Endometrial microvascular endothelial cells (primary cell): ENCODE measurements at regions not wholly inside any gene's neighbourhood (a gene's known extent, or its start where the extent isn't known, plus 50 kb on each side); places are given as distances from the start of the nearest gene placed in this dataset.

Experiments
- in situ Hi-C: cut with HindIII; loops from 2 replicates; pipeline ENCODE4 v1.10.0; 2017; ENCODE audit warnings: low sequenced_read_pairs, low pct_unique_long_range_greater_than_20kb; ENCODE audit errors: inconsistent ontology term

GRCh38 chr5:32973646-32974045 is 262.5 kb downstream of the NPR3 start:
- in situ Hi-C loops, result no loop called here

DNA sequence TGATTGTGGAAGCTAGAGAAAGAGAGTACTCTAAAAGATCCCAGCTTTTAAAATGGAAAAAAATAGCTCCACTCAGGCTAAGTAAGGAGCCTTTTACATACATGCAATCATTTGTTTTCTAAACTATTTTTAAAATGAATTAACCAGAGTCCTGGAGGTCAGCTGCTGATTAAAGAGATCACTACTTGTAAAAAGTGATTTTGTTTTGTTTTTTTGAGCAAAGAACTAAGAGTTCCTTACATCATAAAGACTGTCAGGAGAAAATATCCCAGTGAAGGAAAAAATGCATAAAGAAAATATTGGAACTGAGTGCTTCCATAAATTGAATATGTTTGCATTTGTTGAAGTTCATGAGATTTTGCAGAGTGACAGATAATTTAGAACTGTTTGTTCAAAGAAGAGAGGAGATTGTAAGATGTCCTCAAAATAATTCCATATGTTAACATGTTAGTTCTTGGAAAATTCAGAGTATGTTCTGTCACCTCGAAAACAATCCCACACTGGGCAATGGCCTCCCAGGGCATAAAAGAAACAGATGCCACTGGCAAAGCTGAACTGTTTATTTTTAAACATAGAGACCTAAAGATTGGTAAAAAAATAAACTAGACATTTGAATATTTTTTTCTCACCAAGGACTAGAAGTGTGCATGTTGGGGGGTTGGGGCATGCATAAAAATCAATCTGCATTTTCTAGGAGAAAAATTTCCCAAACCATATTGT is 264.7 kb downstream of the NPR3 start:
- in situ Hi-C loops, result no loop called here

DNA sequence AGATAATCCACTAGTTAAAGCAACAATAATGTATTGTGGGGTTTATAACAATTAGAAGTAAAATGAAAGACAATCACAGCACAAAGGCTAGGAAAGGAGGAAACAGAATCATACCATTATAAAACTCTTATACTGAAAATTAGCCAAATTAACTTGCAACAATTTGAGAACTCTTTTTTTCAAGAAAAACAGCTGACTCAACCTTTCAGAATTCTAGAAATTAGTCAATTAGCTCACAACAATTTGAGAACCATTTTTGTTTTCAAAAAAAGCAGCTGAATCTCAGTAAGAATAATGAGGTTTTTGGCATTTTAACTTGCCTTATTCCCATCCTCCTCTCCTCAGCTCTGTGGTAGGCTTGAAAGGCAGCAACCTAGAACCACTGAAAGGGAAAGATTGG is 269.9 kb downstream of the NPR3 start:
- in situ Hi-C loops, result no loop called here

- in situ Hi-C loops, result no loop called here
Measured at GRCh38 chr5:32984851-32985610, 273.9 kb downstream of the NPR3 start.

GRCh38 chr5:32989815-32990214 is 278.7 kb downstream of the NPR3 start:
- in situ Hi-C loops, result no loop called here

- in situ Hi-C loops, result no loop called here
Measured at GRCh38 chr5:32990593-32991420, 279.7 kb downstream of the NPR3 start.

GRCh38 chr5:32991421-32991815 is 280.3 kb downstream of the NPR3 start:
- in situ Hi-C loops, result no loop called here

DNA sequence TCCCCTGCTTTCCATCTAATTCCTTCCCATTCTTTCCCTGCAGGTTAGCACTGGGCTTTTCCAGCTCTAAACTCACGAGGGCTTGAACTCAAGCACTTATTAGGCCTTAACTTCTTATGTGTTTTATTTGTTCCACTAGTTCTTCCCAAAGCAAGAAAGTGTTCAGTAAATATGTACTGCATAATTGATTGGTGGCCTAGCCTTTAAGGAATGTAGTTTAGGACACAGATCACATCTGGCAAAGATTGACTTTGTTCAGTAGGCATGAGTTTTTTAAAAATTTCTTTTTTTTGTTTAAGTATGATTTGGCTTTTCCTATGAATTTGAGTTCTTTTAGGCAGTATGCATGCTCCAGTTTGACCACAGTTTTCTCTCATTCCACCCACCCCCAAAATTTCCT is 285.2 kb downstream of the NPR3 start:
- in situ Hi-C loops, result no loop called here

GRCh38 chr5:33008751-33009418 is 297.8 kb downstream of the NPR3 start:
- in situ Hi-C loops, result no loop called here

GRCh38 chr5:33010846-33011245 is 299.7 kb downstream of the NPR3 start:
- in situ Hi-C loops, result no loop called here

DNA sequence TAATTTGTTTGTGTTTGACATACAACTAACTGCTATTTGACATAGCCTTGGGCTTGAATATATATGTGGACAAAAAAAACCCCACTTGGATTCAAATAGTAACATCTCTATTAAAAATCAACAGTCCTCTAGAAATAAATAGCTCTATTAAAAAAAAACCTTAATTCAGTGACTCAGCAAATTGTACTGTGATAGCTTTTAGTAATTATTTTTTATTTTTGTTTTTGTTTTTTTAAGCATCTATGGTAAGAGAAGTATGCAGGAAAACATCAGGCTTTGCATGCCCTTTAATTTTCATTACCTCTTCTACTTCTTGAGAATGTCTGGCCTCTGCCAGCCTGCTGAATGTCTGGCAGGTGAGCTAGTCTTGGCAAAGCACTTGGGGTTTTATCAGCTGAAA is 300.7 kb downstream of the NPR3 start:
- in situ Hi-C loops, result no loop called here

- in situ Hi-C loops, result no loop called here
Measured at GRCh38 chr5:33023649-33024048, 312.5 kb downstream of the NPR3 start.

DNA sequence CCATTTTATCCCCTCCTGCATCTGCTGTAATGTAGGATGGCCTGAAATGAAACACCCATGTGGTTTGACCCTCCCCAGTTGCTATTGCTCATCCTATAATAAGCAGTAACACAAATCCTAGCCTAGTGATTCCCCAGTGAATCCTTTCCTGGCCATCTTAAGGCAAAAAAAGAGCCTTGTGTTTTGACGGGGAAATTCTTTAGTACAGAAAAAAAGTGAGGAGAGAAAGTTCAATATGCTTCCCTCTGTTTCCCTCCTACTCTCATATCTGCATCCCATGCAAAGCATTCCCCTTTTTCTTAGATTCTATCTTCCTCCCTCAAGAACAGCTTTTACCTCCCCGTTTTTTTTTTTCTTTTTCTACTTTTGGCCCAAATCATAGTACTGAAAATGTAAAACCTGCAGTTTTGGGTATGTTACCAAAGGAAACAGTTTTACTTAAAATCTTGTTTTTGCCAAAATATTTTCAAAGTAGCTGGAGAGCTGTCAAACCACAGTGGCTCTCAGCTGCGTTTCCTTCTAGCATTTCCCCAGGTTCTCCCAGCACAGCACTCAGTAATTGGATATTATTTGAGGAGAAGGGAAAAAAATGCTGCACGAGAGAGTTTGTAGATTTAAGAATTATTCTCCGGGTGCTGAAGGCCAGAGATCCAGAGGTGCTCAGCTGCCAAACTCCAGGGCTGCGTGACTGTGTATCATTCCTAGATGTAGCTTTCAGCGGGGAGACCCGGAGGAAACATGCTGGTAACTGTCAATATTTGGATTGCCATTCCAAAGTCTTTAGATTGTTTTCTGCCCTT is 321.4 kb downstream of the NPR3 start:
- in situ Hi-C loops, result no loop called here

GRCh38 chr5:33033516-33033915 is 322.4 kb downstream of the NPR3 start:
- in situ Hi-C loops, result no loop called here

DNA sequence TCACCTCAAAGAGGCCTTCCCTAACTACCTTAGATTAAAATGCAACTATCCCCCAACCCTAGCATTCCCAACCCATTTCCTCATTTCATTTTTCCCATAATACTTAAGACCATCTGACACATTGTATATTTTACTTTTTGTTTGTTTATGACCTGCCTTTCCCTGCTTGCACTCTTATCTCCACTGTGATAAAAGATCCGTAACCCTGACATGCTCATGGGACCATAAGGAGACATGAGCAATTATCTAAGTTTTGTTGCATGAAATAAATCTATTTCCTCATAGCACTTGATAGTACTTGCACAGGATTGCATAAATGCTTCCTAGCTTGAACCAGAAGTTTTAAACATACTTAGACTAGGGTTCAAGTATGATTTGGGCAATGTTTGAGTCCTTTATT is 323.7 kb downstream of the NPR3 start:
- in situ Hi-C loops, result no loop called here

GRCh38 chr5:33035851-33036527 is 324.9 kb downstream of the NPR3 start:
- in situ Hi-C loops, result no loop called here

- in situ Hi-C loops, result no loop called here
Measured at GRCh38 chr5:33037076-33037475, 326.0 kb downstream of the NPR3 start.

DNA sequence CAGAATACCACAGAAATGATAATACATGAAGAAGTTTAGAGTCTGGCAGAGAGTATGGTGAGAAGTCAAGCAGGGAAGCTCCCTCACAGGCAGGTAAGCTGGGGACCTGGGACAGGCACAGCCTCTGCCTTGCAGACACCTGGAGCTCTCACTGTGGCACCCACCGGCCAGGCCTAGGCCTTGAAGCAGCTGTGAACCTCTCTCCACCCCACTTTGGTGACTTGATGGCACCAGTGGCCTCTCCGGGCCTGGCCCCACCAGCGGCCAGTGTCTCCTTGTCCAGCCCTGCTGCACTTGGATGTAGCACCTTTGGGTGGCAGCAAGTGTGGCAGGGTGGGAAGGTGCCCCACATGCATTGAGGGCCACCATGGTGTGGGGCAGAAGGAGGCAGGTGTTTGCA is 330.5 kb downstream of the NPR3 start:
- in situ Hi-C loops, result no loop called here
